ENCODE measurements at regions not wholly inside any gene's neighbourhood (a gene's known extent, or its start where the extent isn't known, plus 50 kb on each side); places are given as distances from the start of the nearest gene placed in this dataset.

DNA sequence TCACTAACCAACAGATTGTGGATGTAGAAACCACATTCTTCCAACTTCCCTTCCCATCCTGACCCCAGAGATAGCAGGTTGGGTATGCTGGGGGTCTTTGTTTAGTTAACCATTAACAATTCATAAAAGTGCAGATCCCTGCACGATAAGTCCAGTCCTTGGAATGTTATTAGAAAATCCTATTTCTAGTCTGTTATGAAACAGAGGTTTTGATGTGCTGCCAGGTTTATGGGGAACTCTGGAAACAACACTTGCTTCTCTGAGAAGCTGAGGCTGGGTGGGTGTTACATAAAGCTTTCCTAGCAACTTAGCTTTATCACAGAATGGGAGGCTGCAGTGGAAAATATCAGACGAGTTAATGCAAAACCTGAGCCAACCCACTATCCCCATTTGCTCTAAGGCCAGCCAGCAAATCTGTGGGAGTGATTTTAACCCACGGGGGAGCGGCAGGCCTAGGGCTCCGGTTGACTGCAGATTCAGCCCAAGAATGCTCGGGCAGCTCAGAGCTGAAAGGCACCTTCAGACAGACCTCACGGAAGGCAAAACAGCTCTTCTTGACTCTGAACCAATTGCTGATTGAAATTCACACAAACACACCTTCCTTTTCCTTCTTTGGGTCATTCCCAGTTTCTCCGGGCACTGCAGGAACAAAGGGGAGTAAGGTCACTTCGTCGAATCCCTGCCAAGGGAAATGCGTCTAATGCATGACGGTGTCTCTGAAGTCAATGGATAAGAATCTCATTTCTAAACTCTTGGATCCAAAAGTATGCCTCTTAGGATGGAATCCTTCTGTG lies 111.7 kb upstream of the IRF2BP2 start:
- Mint-ChIP-seq H3K36me3 (ENCODE audit: low read depth) (no peaks in the 10 kb centered on the region), H3K4me1 (peaks cover 60% of the 10 kb centered on the region), H3K4me3 (no peak overlapping the region), H3K27me3 (no peaks in the 10 kb centered on the region), H3K27ac (peak overlapping the region; percentile 22), H3K9me3 (no peaks in the 10 kb centered on the region)
- POLR2A ChIA-PET, result no interaction called here
- no peak for DNase-seq
- CTCF ChIA-PET, result interaction anchor here (0.8 to 2.0 kb wide), 3 partner anchors 9 to 13 kb away, joined by 3 to 4 read pairs (median 3); no protein-coding TSS in a partner anchor

DNA sequence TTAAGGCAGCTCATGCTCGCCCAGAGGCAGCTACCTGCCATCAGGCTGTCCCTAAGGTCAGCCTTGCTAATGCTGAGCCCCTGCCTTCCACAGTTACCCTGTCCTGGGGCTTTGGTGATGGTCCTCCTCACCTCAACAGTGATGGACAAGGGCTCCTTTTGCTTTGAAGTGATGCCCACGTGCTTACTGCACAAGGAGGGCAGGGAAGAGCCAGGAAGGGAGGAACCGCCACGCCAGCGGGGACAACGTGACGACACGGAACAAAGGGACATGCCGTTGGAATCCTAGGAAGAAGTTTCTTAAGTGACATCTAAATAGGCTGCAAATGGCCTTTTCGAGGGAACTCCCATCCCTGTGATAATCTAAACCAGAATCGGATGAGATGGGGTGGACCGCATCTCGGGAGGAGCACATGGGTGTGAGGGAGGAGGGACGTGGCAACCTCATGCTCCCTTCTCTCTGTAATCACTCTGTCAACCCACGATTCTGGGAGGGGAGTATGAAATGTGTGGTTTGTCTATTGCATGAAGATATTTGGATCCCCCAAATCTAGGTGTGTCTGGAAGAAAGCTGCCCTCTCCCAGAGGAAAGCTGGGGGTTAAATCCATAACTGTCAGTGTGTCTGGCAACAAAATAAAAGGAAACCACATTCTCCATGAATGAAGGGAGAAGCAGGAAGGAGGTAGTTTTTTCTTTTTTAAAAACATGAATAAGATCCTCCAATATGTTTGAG lies 110.9 kb upstream of the IRF2BP2 start:
- peak overlapping the region; percentile 60 for H3K27ac Mint-ChIP-seq
- no peaks in the 10 kb centered on the region for H3K27me3 Mint-ChIP-seq
- H3K9me3 Mint-ChIP-seq, result no peaks in the 10 kb centered on the region
- ChIA-PET POLR2A (no interaction called here), CTCF (interaction anchor here (0.6 to 2.0 kb wide), 5 partner anchors 10 to 19 kb away, joined by 3 to 4 read pairs (median 4); no protein-coding TSS in a partner anchor)
- H3K4me1 Mint-ChIP-seq, result peaks cover 52% of the 10 kb centered on the region
- no peak for DNase-seq
- no peaks in the 10 kb centered on the region for H3K36me3 Mint-ChIP-seq (ENCODE audit: low read depth)
- no peak overlapping the region for H3K4me3 Mint-ChIP-seq

DNA sequence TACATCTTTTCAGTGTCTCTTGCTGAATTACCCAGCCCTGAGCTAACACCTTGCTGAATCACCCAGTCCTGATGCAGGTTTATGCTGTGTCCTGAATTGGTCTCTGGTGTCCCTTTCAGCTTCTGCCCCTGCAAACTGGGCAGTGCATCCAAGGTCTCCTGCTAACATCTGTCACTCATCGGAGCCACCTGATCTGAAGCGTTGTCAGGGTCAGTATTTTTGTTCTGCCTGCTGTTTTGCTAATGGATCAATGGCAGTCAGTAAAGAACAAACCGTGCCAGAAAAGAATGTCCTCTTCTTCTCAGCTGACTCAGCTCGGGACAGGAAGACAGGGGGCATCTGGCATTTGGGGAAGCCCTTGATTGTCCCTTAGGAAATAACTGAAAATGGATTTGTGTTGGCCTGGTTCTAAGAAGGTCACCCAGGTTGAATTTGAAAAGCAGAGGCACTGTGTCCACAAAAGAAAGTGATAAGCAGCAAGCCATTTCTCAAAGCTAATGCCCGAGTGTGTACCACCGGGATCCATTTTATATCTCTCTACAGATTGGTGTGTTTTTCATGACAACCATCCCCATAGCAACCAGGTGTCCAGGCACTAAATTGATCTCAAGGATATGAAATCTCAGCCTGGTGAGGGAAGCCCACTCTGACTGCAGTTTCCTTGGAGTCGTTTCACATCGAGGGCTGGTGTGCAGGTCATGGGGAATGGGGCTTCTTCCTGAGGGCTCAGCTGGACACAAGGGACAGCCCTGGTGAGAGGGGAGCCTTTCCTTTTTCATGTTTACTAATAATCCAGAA lies 109.7 kb upstream of the IRF2BP2 start:
- no peak for DNase-seq
- ChIA-PET POLR2A (no interaction called here), CTCF (interaction anchor here (1.1 to 1.3 kb wide), 4 partner anchors 9 to 18 kb away, joined by 3 to 4 read pairs (median 3); no protein-coding TSS in a partner anchor)
- no peak overlapping the region for H3K27ac Mint-ChIP-seq
- no peaks in the 10 kb centered on the region for H3K36me3 Mint-ChIP-seq (ENCODE audit: low read depth)
- H3K4me3 Mint-ChIP-seq, result no peak overlapping the region
- H3K27me3 Mint-ChIP-seq, result no peaks in the 10 kb centered on the region
- H3K9me3 Mint-ChIP-seq, result no peaks in the 10 kb centered on the region
- H3K4me1 Mint-ChIP-seq, result peaks cover 40% of the 10 kb centered on the region

DNA sequence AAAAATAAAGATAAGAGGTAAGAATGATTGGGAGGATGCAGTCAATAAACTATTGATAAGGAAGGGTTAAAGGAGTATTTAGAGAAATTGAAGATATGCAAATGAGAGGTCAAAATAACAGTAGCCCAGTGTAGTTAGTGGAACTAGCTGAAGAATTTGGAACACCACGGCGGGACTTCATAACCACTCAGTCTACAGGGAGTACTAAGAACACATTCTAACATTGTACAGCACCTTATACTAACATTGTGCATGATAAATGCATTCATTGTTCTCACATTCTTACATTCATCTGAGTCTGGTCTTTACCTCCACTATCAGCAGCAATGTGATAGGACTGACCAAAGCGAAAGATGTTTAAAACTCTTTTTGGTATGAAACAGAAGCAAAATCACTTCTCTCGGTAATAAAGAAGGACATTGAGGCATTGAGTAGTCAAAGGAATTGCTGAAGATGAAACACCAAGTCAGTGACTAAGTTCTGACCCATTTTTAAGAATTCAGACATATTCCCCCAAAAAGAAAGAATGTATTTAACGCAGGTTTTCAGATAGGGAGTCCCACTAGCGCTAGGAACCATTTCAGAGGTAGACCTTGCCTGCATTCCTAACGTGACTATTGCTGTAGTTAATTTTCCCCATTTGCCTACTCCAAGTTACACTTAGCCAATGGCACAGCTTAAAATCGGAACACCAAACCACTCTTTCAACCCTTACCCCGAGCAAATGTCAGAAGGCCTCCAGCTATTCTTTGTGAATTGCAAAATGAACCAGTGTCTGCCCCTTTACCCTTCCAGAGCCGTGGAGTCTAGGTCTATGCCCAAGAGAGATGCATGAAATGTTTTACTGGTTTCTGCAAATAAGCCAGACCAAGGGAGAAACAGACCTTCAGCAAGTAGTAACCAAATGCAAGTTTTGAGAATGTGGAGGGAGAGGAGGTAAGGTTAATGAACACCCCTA lies 108.8 kb upstream of the IRF2BP2 start:
- H3K27ac Mint-ChIP-seq, result no peak overlapping the region
- CTCF ChIA-PET, result interaction anchor here (1.1 to 1.5 kb wide), 4 partner anchors 8 to 19 kb away, joined by 3 to 5 read pairs (median 4); no protein-coding TSS in a partner anchor
- DNase-seq, result no peak
- H3K4me3 Mint-ChIP-seq, result no peak overlapping the region
- POLR2A ChIA-PET, result no interaction called here
- H3K36me3 Mint-ChIP-seq (ENCODE audit: low read depth), result no peaks in the 10 kb centered on the region
- H3K9me3 Mint-ChIP-seq, result no peaks in the 10 kb centered on the region
- H3K27me3 Mint-ChIP-seq, result no peaks in the 10 kb centered on the region
- peaks cover 32% of the 10 kb centered on the region for H3K4me1 Mint-ChIP-seq

DNA sequence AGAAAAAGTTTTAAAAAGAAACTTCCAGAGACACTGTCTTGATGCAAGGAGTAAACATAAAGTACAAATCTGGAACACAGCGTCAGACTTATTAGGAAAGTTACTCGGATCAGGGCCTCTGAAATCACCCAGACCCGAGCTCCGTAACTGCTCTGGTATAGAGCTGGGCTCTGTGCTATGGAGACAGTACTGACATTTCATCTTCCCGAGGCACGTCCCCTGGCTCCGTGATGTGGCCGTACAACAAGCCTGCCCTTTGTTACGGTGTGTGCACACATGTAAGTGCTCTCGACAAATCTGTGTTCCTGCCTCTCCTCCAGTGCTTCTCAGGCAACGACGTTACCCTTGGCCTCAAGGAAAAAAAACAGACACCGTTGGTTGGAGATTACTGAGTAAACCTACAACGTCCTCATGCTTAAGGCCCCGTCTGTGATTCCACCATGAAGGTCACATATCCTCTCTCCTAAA lies 107.0 kb upstream of the IRF2BP2 start:
- H3K4me1 Mint-ChIP-seq, result peaks cover 15% of the 10 kb centered on the region
- ChIA-PET POLR2A (no interaction called here), CTCF (interaction anchor here (1.2 to 1.5 kb wide), 2 partner anchors 9 to 17 kb away, joined by 4 to 5 read pairs; no protein-coding TSS in a partner anchor)
- DNase-seq, result no peak
- no peaks in the 10 kb centered on the region for H3K9me3 Mint-ChIP-seq
- H3K4me3 Mint-ChIP-seq, result no peak overlapping the region
- no peak overlapping the region for H3K27ac Mint-ChIP-seq
- no peaks in the 10 kb centered on the region for H3K36me3 Mint-ChIP-seq (ENCODE audit: low read depth)
- H3K27me3 Mint-ChIP-seq, result no peaks in the 10 kb centered on the region

DNA sequence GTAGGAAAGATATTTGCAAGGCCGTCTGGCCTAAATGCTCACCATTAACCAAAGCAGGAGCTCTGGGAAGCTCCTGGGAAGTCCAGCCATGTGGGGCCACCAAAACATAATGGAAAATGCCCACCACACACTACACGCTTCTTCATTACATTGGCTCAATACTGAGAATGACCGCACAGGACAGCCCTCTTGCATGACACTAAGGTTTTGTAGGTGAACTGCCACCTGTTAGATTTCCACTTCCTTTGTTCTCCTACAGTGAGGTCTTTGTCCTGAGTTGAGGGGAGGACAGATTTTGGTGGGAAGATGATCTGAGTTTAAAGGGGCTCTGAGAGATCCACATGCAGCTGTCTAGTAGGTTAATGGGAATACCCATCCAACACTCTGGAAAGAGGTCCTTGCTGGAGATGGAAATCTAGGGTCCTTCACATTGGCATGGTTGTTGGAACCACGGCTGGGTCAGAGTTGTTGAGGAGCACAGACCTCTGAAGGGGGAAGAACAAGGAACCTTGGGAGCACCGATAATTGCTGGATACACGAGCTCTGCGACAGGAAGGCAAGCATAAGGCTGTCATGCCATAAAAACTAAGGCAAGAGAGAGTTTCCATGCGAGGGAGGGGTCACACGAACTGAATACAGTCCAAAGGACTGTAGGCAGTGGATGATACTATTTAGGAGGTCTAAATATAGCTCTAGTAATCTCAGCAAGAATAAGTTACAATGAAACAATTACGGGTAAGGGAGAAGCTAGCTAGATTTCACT lies 105.5 kb upstream of the IRF2BP2 start:
- H3K4me1 Mint-ChIP-seq, result peaks cover 6% of the 10 kb centered on the region
- no peaks in the 10 kb centered on the region for H3K36me3 Mint-ChIP-seq (ENCODE audit: low read depth)
- DNase-seq, result no peak
- H3K4me3 Mint-ChIP-seq, result no peak overlapping the region
- H3K27me3 Mint-ChIP-seq, result no peaks in the 10 kb centered on the region
- CTCF ChIA-PET, result interaction anchor here (0.9 to 2.3 kb wide), 5 partner anchors 10 to 110 kb away, joined by 3 to 9 read pairs (median 7); no protein-coding TSS in a partner anchor
- H3K27ac Mint-ChIP-seq, result no peak overlapping the region
- H3K9me3 Mint-ChIP-seq, result no peaks in the 10 kb centered on the region
- POLR2A ChIA-PET, result no interaction called here

DNA sequence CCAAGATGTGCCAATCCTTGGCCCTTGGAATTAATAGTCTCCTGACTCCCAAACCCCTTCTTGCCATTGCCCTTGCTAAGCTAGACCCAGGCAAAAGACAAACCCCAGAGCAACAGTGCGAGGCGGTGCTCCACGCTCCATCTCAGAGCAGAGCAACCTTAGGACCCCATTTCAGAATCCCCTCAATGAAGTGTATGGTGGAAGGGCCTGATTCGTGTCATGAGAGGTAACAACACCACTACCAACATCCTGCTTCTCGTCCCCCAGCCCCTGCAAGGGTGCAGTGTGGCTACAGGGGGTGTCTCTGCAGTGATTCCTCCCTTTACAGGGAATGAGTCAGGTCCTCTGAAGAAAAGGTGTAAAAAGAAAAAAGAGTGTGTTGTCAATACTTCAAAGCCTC lies 103.9 kb upstream of the IRF2BP2 start:
- Mint-ChIP-seq H3K27me3 (no peaks in the 10 kb centered on the region), H3K9me3 (peaks cover 5% of the 10 kb centered on the region), H3K4me1 (peaks cover 1% of the 10 kb centered on the region), H3K27ac (no peak overlapping the region), H3K4me3 (no peak overlapping the region), H3K36me3 (ENCODE audit: low read depth) (no peaks in the 10 kb centered on the region)
- ChIA-PET CTCF (interaction anchor here (0.8 to 2.2 kb wide), 5 partner anchors 9 to 17 kb away, joined by 3 to 7 read pairs (median 4); no protein-coding TSS in a partner anchor), POLR2A (no interaction called here)
- DNase-seq, result no peak

DNA sequence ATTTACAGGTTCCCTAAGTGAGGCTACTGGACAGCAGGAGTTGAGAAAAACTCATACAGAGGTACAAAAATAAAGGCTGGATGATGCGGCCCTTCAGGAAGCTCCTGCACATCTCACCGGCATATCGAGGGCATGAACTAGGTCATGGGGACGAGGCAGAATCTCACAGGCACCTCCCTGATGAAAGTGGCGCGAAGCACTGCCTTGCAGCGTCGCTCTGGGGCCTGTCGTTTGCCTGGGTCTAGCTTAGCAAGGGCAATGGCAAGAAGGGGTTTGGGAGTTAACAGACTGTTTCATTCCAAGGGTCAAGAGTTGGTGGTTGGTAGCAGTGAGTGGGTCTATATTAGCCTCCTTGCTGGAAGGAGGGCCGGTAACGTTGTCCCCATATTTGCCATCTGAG lies 103.5 kb upstream of the IRF2BP2 start:
- no peak for DNase-seq
- ChIA-PET POLR2A (interaction anchor here (0.6 kb wide), 1 partner anchor 11 kb away, joined by 3 read pairs; no protein-coding TSS in a partner anchor), CTCF (interaction anchor here (0.8 to 4.0 kb wide), 7 partner anchors 9 to 344 kb away, joined by 3 to 18 read pairs (median 4); no protein-coding TSS in a partner anchor)
- peaks cover 7% of the 10 kb centered on the region for H3K9me3 Mint-ChIP-seq
- no peaks in the 10 kb centered on the region for H3K27me3 Mint-ChIP-seq
- H3K27ac Mint-ChIP-seq, result no peak overlapping the region
- no peaks in the 10 kb centered on the region for H3K36me3 Mint-ChIP-seq (ENCODE audit: low read depth)
- no peak overlapping the region for H3K4me3 Mint-ChIP-seq
- peaks cover 1% of the 10 kb centered on the region for H3K4me1 Mint-ChIP-seq

DNA sequence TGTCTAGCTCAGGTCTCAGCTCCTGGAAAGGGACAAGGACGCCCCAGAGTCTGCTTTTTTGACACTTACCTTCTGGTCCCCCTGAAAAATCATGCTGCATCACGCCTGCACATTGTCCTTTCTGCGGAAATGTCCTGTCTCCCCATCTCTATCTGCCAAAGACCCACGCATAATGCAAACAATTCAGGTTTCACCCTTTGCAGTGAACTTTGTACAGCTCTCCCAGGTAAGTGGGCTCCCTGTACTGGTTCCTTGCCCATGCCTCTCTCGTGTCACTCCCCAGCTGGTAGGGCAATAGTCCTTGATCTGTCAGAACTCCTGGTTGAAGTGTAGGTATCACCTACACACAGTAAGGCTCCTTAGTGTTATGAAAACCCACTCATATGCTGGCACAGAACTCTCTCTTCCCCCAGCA lies 102.9 kb upstream of the IRF2BP2 start:
- H3K4me3 Mint-ChIP-seq, result no peak overlapping the region
- no peaks in the 10 kb centered on the region for H3K27me3 Mint-ChIP-seq
- POLR2A ChIA-PET, result interaction anchor here (0.6 kb wide), 1 partner anchor 11 kb away, joined by 3 read pairs; no protein-coding TSS in a partner anchor
- no peaks in the 10 kb centered on the region for H3K36me3 Mint-ChIP-seq (ENCODE audit: low read depth)
- CTCF ChIA-PET, result interaction anchor here (0.8 to 4.0 kb wide), 7 partner anchors 8 to 345 kb away, joined by 3 to 18 read pairs (median 3); no protein-coding TSS in a partner anchor
- peaks cover 9% of the 10 kb centered on the region for H3K9me3 Mint-ChIP-seq
- peaks cover 1% of the 10 kb centered on the region for H3K4me1 Mint-ChIP-seq
- DNase-seq, result no peak
- H3K27ac Mint-ChIP-seq, result peak overlapping the region; percentile 43

DNA sequence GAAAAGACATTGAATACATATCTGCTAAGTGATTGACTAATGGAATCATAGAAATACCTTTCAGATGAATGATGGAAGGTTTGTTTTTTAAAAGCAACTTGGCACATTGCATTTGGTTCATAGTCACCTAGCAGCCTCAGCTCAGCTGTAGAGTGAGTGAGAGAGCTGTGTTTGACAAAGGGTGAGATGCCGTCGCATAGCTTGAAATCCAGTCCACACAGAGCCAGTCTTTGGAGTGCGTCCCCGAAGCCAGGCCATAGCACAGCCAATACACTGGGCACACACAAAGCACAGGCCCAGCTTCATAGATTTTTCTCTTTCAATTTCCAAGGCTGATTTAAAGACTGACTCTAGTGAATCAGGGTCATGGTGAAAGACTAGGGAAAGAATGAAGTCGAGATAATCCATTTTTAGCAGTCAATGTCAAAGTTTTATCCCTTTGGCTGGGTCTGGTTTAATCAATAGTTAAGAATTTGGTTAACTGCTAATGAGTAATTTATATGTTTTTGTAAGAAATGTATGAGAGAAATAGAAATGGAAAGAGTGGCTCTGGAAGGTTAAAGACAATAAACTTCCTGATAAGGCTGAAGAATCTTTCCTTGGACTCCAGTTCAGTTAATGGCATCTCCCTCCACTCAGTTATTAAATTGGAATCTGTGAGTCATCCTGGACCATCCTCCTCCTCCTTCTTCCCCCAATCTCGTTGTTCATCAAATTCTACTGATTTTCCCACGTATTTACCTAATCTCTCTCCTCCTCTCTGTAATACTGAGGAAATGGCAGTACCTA lies 101.2 kb upstream of the IRF2BP2 start:
- peaks cover 1% of the 10 kb centered on the region for H3K4me1 Mint-ChIP-seq
- H3K9me3 Mint-ChIP-seq, result peaks cover 9% of the 10 kb centered on the region
- ChIA-PET CTCF (interaction anchor here (0.6 to 4.0 kb wide), 5 partner anchors 9 to 27 kb away, joined by 3 to 18 read pairs (median 3); no protein-coding TSS in a partner anchor), POLR2A (no interaction called here)
- no peak overlapping the region for H3K27ac Mint-ChIP-seq
- H3K36me3 Mint-ChIP-seq (ENCODE audit: low read depth), result peaks cover 1% of the 10 kb centered on the region
- no peak overlapping the region for H3K4me3 Mint-ChIP-seq
- DNase-seq, result no peak
- H3K27me3 Mint-ChIP-seq, result no peaks in the 10 kb centered on the region
